OCI-LY7 (cell line): ENCODE measurements at regions not wholly inside any gene's neighbourhood (a gene's known extent, or its start where the extent isn't known, plus 50 kb on each side); places are given as distances from the start of the nearest gene placed in this dataset.

Experiments used
- BruUV-seq: library from RNA; stranded (reverse); fragments of 400-500 nt; replicated peaks from 2 replicates; lab custom pipeline; 2021; lab: Mats Ljungman, UMichigan
- CTCF ChIA-PET: fragments of 300-600 bp; sonication (Branson Sonifier 250); formaldehyde crosslinking; loops from one replicate; lab custom pipeline; 2022; ENCODE audit warnings: antibody characterized with exemption; ENCODE audit not compliant: unreplicated experiment; lab: Charles Lee
- POLR2A ChIA-PET: fragments of 300-600 bp; sonication (Branson Sonifier 250); formaldehyde crosslinking; loops from one replicate; lab custom pipeline; 2022; ENCODE audit warnings: antibody characterized with exemption; lab: Charles Lee
- DNase-seq: peaks from one replicate; pipeline ENCODE4 v3.0.0-alpha.2; 2015; ENCODE audit warnings: low spot score
- H2AFZ ChIP-seq: fragments of 200-600 bp; sonication (generic), shearing (Covaris generic); 2 replicates; pipeline ENCODE4 v1.6.1; 2014; ENCODE audit warnings: mild to moderate bottlenecking, antibody characterized with exemption, low read length, moderate library complexity
- H3K27ac ChIP-seq: fragments of 200-600 bp; sonication (generic); 2 replicates; pipeline ENCODE4 v1.5.1; 2014; ENCODE audit warnings: mixed run types, low read depth, mild to moderate bottlenecking, moderate library complexity, low read length, inconsistent platforms; ENCODE audit not compliant: poor library complexity, severe bottlenecking
- H3K36me3 ChIP-seq: fragments of 200-600 bp; sonication (generic); 2 replicates; pipeline ENCODE4 v1.6.1; 2014; ENCODE audit warnings: mild to moderate bottlenecking, antibody characterized with exemption, low read length, moderate library complexity, mixed read lengths; ENCODE audit not compliant: insufficient read depth
- H3K4me1 ChIP-seq: fragments of 200-600 bp; sonication (generic); 2 replicates; pipeline ENCODE4 v1.5.1; 2014; ENCODE audit warnings: mild to moderate bottlenecking, low read length; ENCODE audit not compliant: insufficient read depth, poor library complexity, severe bottlenecking
- H3K4me2 ChIP-seq: fragments of 200-600 bp; sonication (generic); 2 replicates; pipeline ENCODE4 v1.6.1; 2014; ENCODE audit warnings: mild to moderate bottlenecking, low read length
- H3K4me3 ChIP-seq: fragments of 200-600 bp; sonication (generic); 2 replicates; pipeline ENCODE4 v1.5.1; 2014; ENCODE audit warnings: mild to moderate bottlenecking, low read depth, low read length; ENCODE audit not compliant: poor library complexity, severe bottlenecking
- H3K79me2 ChIP-seq: fragments of 200-600 bp; sonication (generic); 2 replicates; pipeline ENCODE4 v1.6.1; 2016; ENCODE audit warnings: low read depth, mild to moderate bottlenecking, low read length, moderate library complexity, mixed read lengths; ENCODE audit not compliant: insufficient read depth
- H3K9me2 ChIP-seq: fragments of 200-600 bp; sonication (generic); 2 replicates; pipeline ENCODE4 v1.6.1; 2016; ENCODE audit warnings: mild to moderate bottlenecking, low read length, mixed read lengths; ENCODE audit not compliant: insufficient read depth
- H3K9me3 ChIP-seq: fragments of 200-600 bp; sonication (generic); 2 replicates; pipeline ENCODE4 v1.6.1; 2014; ENCODE audit warnings: mild to moderate bottlenecking, mixed run types, low read length, mixed read lengths
- H4K20me1 ChIP-seq: fragments of 200-600 bp; sonication (generic); 2 replicates; pipeline ENCODE4 v1.6.1; 2014; ENCODE audit warnings: mild to moderate bottlenecking, antibody characterized with exemption, low read length, moderate library complexity, mixed read lengths; ENCODE audit not compliant: insufficient read depth
- EZH2phosphoT487 ChIP-seq: fragments of 200-600 bp; sonication (generic); IDR thresholded peaks from 2 replicates; pipeline ENCODE4 v1.6.1; 2018; ENCODE audit warnings: low read depth, borderline replicate concordance, mild to moderate bottlenecking, mixed run types, antibody characterized with exemption, low read length, moderate library complexity, mixed read lengths
- intact Hi-C: fragments of 100-400 bp; cut with micrococcal nuclease; formaldehyde crosslinking; loops from one replicate; pipeline ENCODE4 v1.10.0; 2022; ENCODE audit not compliant: unreplicated experiment
- TF ChIP-seq, protein P1 (sequence below): fragments of 200-600 bp; sonication (generic); conservative IDR thresholded peaks from 2 replicates; pipeline ENCODE4 v1.5.1; 2014; ENCODE audit warnings: mild to moderate bottlenecking, antibody characterized with exemption, low read length, moderate library complexity, mixed read lengths

DNA sequence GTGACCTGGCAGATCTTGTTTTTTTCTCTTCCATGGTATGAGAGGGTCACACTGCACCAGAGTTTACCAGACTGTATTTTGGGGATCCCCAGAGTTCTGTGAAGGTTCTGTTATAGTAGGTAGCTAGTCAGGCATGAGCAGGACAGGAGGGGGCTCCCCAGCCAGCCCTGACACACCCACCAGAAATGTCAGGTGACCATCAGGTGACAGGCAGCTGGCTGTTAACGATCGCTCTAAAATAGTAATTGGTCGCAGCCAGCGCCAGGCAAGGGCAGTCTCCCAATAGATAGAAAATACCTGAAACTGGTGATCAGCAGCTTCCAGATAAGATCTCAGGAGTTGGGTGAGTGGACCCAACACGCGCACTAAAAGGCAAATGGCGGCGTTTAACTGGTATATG is 264.9 kb downstream of the RHOU start:
- Histone ChIP-seq H3K36me3 (no peaks in the 10 kb centered on the region), H2AFZ (no peak overlapping the region), H3K9me2 (no peaks in the 10 kb centered on the region), H4K20me1 (no peaks in the 10 kb centered on the region), H3K4me1 (peaks cover 8% of the 10 kb centered on the region), H3K4me2 (no peak overlapping the region), H3K79me2 (no peaks in the 10 kb centered on the region), H3K27ac (no peak overlapping the region), H3K9me3 (no peaks in the 10 kb centered on the region), H3K4me3 (no peak overlapping the region)
- TF ChIP-seq, protein P1, sequence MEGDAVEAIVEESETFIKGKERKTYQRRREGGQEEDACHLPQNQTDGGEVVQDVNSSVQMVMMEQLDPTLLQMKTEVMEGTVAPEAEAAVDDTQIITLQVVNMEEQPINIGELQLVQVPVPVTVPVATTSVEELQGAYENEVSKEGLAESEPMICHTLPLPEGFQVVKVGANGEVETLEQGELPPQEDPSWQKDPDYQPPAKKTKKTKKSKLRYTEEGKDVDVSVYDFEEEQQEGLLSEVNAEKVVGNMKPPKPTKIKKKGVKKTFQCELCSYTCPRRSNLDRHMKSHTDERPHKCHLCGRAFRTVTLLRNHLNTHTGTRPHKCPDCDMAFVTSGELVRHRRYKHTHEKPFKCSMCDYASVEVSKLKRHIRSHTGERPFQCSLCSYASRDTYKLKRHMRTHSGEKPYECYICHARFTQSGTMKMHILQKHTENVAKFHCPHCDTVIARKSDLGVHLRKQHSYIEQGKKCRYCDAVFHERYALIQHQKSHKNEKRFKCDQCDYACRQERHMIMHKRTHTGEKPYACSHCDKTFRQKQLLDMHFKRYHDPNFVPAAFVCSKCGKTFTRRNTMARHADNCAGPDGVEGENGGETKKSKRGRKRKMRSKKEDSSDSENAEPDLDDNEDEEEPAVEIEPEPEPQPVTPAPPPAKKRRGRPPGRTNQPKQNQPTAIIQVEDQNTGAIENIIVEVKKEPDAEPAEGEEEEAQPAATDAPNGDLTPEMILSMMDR, result no peak
- TF ChIP-seq EZH2phosphoT487, result no peak
- CTCF ChIA-PET, result no interaction called here
- intact Hi-C loops, result no loop called here
- BruUV-seq, result no TSS peak
- POLR2A ChIA-PET, result no interaction called here
- no peak for DNase-seq

DNA sequence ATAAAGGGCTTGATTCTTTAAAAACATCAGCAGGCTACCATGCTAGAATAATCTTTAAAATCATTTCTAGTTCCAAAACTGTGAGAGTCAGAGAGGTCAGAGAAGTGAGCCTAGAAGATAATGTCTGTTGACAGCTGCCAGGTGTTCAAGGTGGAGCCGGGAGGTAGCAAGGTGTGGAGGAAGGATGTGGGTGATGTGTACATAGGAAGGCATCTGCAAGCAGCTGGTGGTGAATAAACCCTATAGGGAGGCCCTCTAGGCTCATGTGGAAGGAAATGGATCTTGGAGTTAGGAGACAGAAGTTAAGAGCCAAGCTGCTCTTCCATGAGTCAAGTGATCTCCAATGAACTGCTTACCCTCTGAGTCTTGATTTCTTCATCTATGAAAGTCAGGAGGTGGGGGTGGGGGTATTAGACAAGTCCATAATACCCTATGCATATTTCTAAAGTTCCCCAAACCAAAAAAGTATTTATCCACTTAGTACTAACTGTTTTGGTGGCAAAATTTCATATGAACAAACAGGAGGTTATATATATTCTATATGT is 266.3 kb downstream of the RHOU start:
- intact Hi-C loops, result no loop called here
- CTCF ChIA-PET, result no interaction called here

DNA sequence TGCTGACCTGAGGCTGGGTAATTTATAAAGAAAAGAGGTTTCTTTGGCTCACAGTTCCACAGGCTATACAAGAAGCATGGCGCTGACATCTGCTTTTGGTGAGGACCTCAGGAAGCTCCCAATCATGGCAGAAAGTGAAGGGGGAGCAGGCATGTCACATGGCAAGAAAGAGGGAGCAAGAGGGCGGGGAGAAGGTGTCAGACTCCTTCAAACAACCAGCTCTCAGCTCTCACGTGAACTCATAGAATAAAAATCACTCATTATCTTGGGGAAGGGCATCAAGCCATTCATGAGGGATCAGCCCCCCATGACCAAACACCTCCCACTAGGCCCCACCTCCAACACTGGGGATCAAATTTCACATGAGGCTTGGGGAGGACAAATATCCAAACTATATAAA is 266.8 kb downstream of the RHOU start:
- peaks cover 8% of the 10 kb centered on the region for H3K4me1 ChIP-seq
- POLR2A ChIA-PET, result no interaction called here
- no peak overlapping the region for H2AFZ ChIP-seq
- intact Hi-C loops, result no loop called here
- no peaks in the 10 kb centered on the region for H3K9me2 ChIP-seq
- DNase-seq, result no peak
- H3K4me3 ChIP-seq, result no peak overlapping the region
- no peak overlapping the region for H3K27ac ChIP-seq
- CTCF ChIA-PET, result no interaction called here
- TF ChIP-seq, protein P1, result no peak
- TF ChIP-seq EZH2phosphoT487, result no peak
- H3K4me2 ChIP-seq, result no peak overlapping the region
- no peaks in the 10 kb centered on the region for H4K20me1 ChIP-seq
- H3K79me2 ChIP-seq, result no peaks in the 10 kb centered on the region
- H3K9me3 ChIP-seq, result no peaks in the 10 kb centered on the region
- no TSS peak for BruUV-seq
- no peaks in the 10 kb centered on the region for H3K36me3 ChIP-seq

More for the DNA sequence above, 266.3 kb downstream of the RHOU start:
- POLR2A ChIA-PET, result no interaction called here
- no TSS peak for BruUV-seq
- peak; percentile 11 for DNase-seq
- H2AFZ ChIP-seq, result no peak overlapping the region
- no peaks in the 10 kb centered on the region for H3K9me3 ChIP-seq
- no peaks in the 10 kb centered on the region for H3K36me3 ChIP-seq
- no peak for TF ChIP-seq EZH2phosphoT487
- TF ChIP-seq, protein P1, result no peak
- H3K4me3 ChIP-seq, result no peak overlapping the region
- no peaks in the 10 kb centered on the region for H3K79me2 ChIP-seq
- H3K4me1 ChIP-seq, result peaks cover 8% of the 10 kb centered on the region
- no peak overlapping the region for H3K4me2 ChIP-seq
- H3K9me2 ChIP-seq, result no peaks in the 10 kb centered on the region
- no peaks in the 10 kb centered on the region for H4K20me1 ChIP-seq
- no peak overlapping the region for H3K27ac ChIP-seq
